ENCODE measurements at regions not wholly inside any gene's neighbourhood (a gene's known extent, or its start where the extent isn't known, plus 50 kb on each side); places are given as distances from the start of the nearest gene placed in this dataset.

DNA sequence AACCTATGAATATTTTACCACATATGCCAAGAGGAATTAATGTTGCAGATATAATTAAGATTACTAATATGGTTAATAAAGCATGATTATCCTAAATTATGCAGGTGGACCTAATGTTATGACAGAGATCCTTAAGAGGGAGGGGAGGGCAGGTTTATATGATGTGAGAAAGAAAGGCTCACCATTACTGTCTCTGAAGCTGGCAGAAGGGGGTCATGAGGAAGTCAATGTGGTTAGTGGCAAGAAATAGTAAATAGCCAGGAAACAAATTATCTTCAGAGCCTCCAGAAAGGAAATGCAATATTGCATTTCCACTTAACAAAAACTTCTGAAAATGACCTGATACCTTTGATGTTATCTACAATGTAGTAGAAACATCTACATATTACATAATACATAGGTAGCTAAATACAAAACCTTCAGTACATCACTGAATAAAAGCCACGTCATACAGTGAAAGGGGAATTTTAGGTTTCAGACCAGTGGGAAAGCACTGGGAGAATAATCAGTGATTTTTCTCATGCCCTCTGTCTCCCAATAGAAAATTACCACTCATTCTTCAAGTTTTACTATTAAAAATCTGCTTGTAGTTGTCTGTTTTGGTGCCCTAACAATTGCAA, 609.2 kb downstream of the SPOCK3 start:
- no peak overlapping the region for H3K4me3 ChIP-seq (ENCODE audit: low read depth, low read length)
- TF ChIP-seq, protein P1, sequence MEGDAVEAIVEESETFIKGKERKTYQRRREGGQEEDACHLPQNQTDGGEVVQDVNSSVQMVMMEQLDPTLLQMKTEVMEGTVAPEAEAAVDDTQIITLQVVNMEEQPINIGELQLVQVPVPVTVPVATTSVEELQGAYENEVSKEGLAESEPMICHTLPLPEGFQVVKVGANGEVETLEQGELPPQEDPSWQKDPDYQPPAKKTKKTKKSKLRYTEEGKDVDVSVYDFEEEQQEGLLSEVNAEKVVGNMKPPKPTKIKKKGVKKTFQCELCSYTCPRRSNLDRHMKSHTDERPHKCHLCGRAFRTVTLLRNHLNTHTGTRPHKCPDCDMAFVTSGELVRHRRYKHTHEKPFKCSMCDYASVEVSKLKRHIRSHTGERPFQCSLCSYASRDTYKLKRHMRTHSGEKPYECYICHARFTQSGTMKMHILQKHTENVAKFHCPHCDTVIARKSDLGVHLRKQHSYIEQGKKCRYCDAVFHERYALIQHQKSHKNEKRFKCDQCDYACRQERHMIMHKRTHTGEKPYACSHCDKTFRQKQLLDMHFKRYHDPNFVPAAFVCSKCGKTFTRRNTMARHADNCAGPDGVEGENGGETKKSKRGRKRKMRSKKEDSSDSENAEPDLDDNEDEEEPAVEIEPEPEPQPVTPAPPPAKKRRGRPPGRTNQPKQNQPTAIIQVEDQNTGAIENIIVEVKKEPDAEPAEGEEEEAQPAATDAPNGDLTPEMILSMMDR (conservative IDR thresholded peaks at IDR 0.05; ENCODE audit: low read depth, low read length), result no peak
- DNase-seq (ENCODE audit: low read depth), result no peak

DNA sequence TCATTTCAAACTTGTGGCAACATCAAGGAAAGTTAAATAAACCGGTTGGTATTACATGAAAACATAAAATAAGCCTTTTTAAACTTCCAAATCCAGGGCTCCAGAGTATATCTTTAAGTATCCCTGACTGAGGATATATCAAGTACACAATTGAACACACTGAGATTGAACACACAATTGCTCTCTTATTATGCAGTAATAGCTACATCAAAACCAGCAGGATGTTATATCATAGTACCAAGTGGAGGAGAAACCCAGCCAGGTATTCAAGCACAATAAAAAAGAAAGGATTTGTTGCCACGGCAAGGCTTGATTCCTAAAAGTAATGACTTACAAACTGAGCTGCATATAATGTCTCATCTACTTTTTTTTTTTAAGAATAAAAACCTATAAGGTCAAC, 605.8 kb downstream of the SPOCK3 start:
- TF ChIP-seq, protein P1 (conservative IDR thresholded peaks at IDR 0.05; ENCODE audit: low read depth, low read length), result no peak

DNA sequence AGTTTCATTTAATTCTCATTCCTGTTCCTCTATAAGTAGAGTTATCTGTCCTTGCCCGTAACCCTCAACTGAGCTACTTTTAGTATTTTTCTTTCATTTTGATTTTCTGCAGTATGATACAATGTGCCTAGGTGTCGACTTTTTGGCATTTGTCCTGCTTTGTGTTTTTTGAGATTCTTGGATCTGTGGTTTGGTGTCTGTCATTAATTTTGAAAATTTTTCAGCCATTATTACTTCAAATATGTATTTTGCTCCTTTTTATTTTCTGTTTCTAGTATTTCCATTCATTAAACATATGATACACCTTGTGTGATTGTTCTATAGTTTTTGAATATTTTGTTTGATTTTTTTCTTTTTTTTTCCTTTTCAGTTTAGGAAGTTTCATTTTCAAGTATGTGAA, 598.9 kb downstream of the SPOCK3 start:
- TF ChIP-seq, protein P1 (conservative IDR thresholded peaks at IDR 0.05; ENCODE audit: low read depth, low read length), result no peak
- H3K4me3 ChIP-seq (ENCODE audit: low read depth, low read length), result no peak overlapping the region
- no peak for DNase-seq (ENCODE audit: low read depth)

More for the DNA sequence above, 605.8 kb downstream of the SPOCK3 start:
- no peak overlapping the region for H3K4me3 ChIP-seq (ENCODE audit: low read depth, low read length)
- DNase-seq (ENCODE audit: low read depth), result no peak

DNA sequence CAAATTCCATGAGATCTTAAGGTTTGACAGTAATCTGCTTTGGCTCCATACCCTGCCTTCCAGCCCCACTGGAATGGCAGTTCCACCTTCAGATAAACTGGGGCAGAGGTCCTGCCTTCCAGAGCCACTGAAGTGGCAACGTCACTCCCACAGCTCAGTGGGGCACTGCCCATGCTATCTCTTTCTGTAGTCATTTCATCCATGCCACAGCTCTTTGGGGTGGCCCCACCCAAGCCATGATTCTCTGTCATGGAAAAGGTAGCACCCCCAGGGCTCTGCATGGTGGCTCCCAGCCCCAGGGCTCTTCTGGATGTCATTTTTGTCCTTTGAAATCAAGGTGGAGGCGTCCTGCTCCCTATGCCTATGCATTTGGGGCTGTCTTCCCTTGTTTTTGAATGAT, 596.5 kb downstream of the SPOCK3 start:
- TF ChIP-seq, protein P1 (conservative IDR thresholded peaks at IDR 0.05; ENCODE audit: low read depth, low read length), result no peak

DNA sequence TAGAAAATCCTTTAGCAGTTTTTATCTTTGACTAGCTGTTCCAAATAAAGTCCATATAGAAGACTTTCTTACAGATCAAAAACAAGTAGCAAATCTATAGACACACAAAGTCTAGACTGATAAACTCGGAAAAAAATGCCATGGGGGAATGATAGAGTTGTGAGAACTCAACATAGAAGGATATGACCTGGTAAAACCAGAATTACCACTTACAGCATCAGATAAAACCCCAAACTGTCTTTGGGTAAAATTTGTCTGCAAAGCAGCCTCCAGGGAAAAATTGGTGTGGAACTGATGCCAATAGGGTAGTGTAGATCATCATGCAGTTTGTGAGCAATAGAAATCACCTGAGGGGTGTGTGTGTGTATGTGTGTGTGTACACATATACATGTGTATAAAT, 579.1 kb downstream of the SPOCK3 start:
- TF ChIP-seq, protein P1 (conservative IDR thresholded peaks at IDR 0.05; ENCODE audit: low read depth, low read length), result no peak
- no peak for DNase-seq (ENCODE audit: low read depth)
- H3K4me3 ChIP-seq (ENCODE audit: low read depth, low read length), result no peak overlapping the region

More for the DNA sequence above, 596.5 kb downstream of the SPOCK3 start:
- H3K4me3 ChIP-seq (ENCODE audit: low read depth, low read length), result no peak overlapping the region
- DNase-seq (ENCODE audit: low read depth), result no peak

DNA sequence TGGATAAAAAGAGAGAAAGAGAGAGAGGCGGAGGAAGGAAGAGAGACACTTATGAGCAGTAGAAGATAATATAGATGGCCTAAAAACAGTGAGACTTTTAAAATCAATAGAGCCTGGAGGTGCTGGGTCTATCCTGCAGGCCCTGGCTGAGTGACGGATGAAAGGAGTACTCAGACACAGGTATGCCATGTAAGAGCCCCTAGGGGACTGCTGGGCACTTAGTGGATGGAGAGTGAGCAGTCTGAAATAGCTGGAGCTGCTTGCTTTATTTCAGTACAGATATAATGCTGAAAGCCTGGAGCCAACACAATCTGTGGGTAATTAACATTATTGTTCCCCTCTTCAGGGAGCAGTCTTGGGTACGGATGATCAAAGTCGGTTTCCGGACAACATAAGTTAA, 578.6 kb downstream of the SPOCK3 start:
- DNase-seq (ENCODE audit: low read depth), result no peak
- TF ChIP-seq, protein P1 (conservative IDR thresholded peaks at IDR 0.05; ENCODE audit: low read depth, low read length), result no peak
- H3K4me3 ChIP-seq (ENCODE audit: low read depth, low read length), result no peak overlapping the region

DNA sequence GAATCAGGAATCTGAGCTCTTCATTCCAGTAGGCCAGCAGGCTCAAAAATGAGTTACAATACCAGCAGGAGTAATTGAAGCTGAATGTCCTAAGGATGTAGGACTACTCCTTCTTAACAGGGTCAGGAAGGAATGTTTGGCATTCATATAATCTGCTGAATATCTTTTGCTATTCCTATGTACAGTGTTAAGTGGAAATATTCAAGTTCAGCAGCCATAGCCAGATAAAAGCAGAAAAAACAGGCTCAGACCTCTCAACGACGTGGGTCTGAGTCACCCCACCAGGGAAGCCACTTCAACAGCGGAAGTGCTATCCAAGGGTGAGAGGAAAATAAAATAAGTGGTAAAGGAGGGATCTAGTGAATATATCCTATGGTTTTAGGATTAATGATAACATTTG, 577.0 kb downstream of the SPOCK3 start:
- DNase-seq (ENCODE audit: low read depth), result no peak
- no peak overlapping the region for H3K4me3 ChIP-seq (ENCODE audit: low read depth, low read length)
- TF ChIP-seq, protein P1 (conservative IDR thresholded peaks at IDR 0.05; ENCODE audit: low read depth, low read length), result no peak

Measured in epithelial cell of proximal tubule (primary cell).